ENCODE measurements at regions not wholly inside any gene's neighbourhood (a gene's known extent, or its start where the extent isn't known, plus 50 kb on each side); places are given as distances from the start of the nearest gene placed in this dataset.

DNA sequence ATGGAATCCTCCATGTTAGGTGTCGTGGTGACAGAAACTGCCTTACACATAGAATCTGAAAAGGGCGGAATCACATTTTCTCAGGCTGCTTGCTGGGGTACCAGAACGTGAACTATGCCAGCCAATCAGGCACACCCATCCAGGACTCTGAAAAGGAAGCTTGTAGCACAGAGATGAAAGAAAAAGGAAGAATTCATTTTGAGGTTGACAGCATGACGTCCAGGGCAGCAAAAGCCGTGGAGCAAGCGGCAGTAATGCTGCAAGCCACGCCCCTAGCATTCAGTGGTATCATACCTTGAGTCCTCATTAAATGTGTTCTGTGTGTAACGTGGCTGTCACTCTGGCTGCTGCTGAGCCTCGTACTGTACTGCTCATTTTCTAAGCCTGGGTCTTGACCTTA is 304.0 kb downstream of the DYSF start:
- TF ChIP-seq, protein P1, sequence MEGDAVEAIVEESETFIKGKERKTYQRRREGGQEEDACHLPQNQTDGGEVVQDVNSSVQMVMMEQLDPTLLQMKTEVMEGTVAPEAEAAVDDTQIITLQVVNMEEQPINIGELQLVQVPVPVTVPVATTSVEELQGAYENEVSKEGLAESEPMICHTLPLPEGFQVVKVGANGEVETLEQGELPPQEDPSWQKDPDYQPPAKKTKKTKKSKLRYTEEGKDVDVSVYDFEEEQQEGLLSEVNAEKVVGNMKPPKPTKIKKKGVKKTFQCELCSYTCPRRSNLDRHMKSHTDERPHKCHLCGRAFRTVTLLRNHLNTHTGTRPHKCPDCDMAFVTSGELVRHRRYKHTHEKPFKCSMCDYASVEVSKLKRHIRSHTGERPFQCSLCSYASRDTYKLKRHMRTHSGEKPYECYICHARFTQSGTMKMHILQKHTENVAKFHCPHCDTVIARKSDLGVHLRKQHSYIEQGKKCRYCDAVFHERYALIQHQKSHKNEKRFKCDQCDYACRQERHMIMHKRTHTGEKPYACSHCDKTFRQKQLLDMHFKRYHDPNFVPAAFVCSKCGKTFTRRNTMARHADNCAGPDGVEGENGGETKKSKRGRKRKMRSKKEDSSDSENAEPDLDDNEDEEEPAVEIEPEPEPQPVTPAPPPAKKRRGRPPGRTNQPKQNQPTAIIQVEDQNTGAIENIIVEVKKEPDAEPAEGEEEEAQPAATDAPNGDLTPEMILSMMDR (IDR thresholded peaks at IDR 0.05), result no peak
- TF ChIP-seq EZH2 (IDR thresholded peaks at IDR 0.05), result no peak
- no peak for TF ChIP-seq EZH2phosphoT487 (IDR thresholded peaks at IDR 0.05)

All from neural progenitor cell (in vitro differentiated cells).